GM21447 (cell line): ENCODE measurements at regions not wholly inside any gene's neighbourhood (a gene's known extent, or its start where the extent isn't known, plus 50 kb on each side); places are given as distances from the start of the nearest gene placed in this dataset.
"Not testable (repeated sequence)": the region's sequence is repeated elsewhere in the genome, so short reads cannot be mapped to it uniquely, and the experiment has no call there.

Source experiments
- ATAC-seq: cut with Tn5 transposase; IDR thresholded peaks from one replicate; pipeline ENCODE4 v1.9.1; 2021; ENCODE audit not compliant: unreplicated experiment

- ATAC-seq = no peak
Observed at GRCh38 chr4:123535037-123535748, 138.6 kb downstream of the SPRY1 start.

DNA sequence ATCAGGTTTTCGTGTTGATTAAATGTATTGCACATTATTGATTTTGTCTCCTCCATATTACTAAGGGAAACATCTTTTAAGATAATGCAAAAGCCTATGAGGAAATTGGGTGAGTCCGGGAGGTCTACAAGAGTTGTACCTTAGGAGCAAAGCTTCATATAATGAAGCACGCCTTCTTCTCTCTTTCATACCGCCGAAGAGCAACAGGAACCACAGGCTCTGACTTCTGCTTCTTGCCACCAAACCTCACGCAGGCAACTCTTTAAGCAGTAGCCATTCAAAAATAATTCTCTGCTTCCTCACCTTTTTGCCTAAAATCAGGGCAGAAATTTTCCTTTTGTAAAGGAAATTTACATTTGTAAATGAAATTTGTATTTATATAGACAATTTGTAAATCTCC is 139.6 kb downstream of the SPRY1 start:
- ATAC-seq = no peak

DNA sequence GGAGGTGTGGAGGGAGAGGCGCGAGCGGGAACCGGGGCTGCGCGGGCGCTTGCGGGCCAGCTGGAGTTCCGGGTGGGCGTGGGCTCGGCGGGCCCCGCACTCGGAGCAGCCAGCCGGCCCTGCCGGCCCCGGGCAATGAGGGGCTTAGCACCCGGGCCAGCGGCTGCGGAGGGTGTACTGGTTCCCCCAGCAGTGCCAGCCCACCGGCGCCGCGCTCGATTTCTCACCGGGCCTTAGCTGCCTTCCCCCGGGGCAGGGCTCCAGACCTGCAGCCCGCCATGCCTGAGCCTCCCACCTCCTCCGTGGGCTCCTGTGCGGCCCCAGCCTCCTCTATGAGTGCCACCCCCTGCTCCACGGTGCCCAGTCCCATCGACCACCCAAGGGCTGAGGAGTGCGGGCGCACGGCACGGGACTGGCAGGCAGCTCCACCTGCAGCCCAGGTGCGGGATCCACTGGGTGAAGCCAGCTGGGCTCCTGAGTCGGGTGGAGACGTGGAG is 141.4 kb downstream of the SPRY1 start:
- ATAC-seq = not testable (repeated sequence)

- ATAC-seq = no peak
Observed at GRCh38 chr4:123545667-123546572, 149.3 kb downstream of the SPRY1 start.

DNA sequence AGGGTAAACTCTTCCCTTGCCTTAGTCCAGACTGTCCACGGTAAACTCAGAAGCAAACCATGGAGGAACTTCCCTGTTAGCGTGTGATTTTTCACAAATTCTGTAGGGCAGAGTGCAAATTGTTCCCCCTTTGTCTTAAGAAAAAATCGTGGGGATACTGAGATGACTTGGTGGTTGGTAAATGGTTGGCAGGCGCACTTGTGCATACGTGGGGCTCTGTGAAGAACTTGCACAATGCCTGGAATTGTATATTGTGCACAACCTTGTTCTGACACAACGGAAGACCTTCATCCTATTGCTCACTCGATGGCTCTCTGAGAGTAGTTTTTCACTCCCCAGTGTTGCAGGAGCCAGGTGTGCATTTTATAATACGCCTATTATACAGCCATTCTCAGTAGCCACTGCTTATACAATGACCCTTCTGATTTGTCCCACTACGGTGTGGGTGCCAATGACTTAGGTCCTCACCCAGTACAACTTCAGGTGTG is 150.0 kb downstream of the SPRY1 start:
- no peak for ATAC-seq

GRCh38 chr4:123547216-123548165 is 150.9 kb downstream of the SPRY1 start:
- ATAC-seq = no peak

DNA sequence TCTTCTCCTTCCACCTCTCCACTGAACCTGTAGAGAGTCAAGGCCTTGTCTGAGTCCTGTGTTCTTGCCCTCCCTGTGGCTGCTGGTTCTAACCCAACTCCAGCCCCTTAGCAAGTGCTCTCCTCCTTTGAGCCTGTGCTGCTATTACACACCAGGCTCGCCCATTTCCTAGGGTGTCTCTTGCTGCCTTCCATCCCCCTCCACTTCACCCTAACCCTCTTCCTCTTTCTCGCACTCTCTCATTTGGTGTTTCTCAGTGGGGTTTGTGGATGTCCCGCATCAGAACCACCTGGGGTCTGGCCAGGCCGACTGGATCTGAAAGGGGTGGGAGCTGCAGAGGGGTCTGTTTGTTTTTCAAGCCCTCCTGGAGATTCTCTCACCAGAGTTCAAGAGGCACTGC is 156.7 kb downstream of the SPRY1 start:
- no peak for ATAC-seq

DNA sequence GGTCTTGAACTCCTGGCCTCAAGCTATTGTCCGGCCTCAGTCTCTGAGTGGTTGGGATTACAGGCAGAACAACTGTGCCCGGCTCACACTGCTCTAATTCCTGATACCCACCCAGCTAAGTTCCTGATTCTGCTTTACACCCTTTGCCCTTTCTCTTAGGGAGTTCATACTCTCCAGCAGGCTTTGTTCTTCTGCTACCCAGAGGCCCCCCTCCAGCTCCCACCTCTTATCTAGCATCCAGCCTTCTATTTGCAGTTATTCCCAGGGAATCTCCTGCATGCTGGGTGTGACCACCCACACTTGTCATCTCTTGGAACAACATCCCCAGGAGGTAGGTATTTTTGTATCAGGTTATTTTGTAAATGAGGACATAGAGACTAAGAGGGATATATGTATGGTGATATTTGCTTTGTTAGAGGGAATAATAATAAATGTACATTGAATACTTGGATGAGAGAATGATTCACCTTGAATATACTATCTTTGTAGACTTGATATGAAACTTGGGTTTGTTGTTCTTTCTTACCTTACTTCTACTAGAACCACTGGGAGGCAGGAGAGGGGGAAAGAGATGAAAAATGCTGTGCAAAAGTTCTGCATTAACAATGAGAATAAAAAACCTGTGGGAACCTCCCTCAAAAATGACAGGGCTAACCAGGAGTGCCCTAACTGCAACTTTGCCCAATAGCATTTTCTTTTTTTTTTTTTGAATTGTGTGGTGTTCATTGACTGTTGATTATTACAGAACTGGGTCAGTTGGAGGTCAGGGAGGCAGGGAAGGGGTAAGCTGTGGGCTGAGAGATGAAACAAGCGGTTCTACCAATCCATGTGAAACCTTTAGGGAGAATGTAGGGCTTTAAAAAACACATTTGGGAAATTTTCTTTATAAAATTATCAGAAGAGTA is 157.4 kb downstream of the SPRY1 start:
- no peak for ATAC-seq

GRCh38 chr4:123554801-123555232 is 158.2 kb downstream of the SPRY1 start:
- no peak for ATAC-seq

- ATAC-seq = no peak
Observed at GRCh38 chr4:123555233-123555806, 158.7 kb downstream of the SPRY1 start.

- ATAC-seq = no peak
Observed at GRCh38 chr4:123555807-123556273, 159.2 kb downstream of the SPRY1 start.

GRCh38 chr4:123556526-123556925 is 159.9 kb downstream of the SPRY1 start:
- no peak for ATAC-seq

DNA sequence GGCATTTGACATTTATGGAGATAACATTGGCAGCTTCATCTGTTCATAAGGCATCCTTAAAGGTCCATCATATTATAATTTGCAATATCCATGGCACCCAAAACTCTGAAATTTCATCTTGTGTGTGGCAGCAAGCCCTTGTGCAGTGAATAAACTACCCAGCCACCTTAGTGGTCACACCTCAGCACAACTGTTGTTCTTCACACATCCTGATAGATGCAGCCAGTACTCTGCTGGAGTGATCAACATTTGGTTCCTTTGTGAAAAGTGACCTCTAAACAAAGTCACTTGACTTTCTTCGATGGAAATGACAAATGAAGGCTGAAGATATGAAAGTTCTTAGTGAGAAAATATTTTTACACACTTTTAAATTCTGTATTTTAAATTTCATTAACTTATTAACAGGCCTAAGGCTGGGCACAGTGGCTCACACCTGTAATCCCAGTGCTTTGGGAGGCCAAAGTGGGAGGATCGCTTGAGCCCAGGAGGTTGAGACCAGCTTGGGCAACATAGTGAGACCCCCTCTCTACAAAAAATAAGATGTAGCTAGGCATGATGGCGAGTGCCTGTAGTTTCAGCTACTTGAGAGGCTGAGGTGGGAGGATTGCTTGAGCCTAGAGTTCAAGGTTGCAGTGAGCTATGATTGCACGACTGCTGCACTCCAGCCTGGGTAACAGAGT is 161.4 kb downstream of the SPRY1 start:
- no peak for ATAC-seq

- ATAC-seq = no peak
Observed at GRCh38 chr4:123558865-123559264, 162.3 kb downstream of the SPRY1 start.

DNA sequence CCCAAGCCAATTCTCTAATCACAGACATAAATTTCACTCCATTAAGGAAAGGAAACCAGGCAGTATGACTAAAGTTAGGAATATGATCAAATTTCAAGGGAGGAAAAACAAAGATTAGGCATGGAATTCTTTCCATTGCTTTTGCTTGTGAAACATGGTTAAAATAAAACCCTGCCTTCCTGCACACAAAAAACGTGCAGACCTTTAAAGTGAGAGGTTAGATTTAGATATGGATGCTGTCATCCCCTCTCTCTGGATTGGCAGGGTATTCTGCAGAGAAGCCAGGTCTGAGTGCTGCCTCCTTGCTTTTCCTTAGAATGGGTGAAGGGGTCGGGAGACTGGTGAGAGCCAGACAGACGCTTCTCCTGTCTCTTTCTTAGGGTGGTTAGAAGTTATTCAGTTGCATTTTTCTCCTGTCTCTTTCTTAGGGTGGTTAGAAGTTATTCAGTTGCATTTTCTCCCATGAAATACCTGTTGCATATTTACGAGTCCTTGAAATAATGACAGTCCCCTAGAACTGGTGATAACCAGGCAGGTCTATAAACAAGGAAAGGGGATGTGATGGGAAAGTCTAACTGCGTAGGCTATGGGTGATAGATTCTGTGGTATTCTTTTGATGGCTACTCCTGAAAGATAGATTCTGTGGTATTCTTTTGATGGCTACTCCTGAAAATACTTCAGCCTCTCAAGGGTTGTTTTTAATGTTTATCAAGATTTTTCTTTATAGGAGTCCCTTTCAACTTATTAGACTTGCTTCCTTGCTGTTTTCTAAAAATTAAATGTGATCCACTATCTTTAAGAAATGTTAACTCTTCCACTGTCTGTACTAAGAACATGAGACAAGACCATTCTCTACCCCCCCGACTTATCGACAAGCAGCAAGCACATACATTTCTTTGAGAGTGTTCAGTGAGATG is 163.6 kb downstream of the SPRY1 start:
- no peak for ATAC-seq

GRCh38 chr4:123561525-123561924 is 164.9 kb downstream of the SPRY1 start:
- ATAC-seq = no peak

- ATAC-seq = no peak
Observed at GRCh38 chr4:123562994-123563750, 166.6 kb downstream of the SPRY1 start.
